GM23338 (cell line): ENCODE measurements at regions not wholly inside any gene's neighbourhood (a gene's known extent, or its start where the extent isn't known, plus 50 kb on each side); places are given as distances from the start of the nearest gene placed in this dataset.
A peak's percentile ranks its signal among the peaks of the same experiment; 100 is the strongest.

Source experiments
- ATAC-seq: fragments of 200-7000 bp; cut with Tn5 transposase; 3 replicates; pipeline ENCODE4 v1.9.1; 2020
- DNase-seq: peaks from one replicate; pipeline ENCODE4 v3.0.0-alpha.2; 2015; ENCODE audit warnings: low spot score
- H2AFZ ChIP-seq: fragments of 200-600 bp; sonication (generic); 2 replicates; pipeline ENCODE4 v1.8.0; 2016; ENCODE audit warnings: antibody characterized with exemption, mild to moderate bottlenecking, moderate library complexity
- H3F3A ChIP-seq: fragments of 200-600 bp; sonication (generic); replicated peaks from 2 replicates; pipeline ENCODE4 v1.8.0; 2017; ENCODE audit warnings: antibody characterized with exemption, mixed run types, low read depth
- H3K27ac ChIP-seq: fragments of 200-600 bp; sonication (generic); 2 replicates; pipeline ENCODE4 v1.6.1; 2016; ENCODE audit warnings: low read depth
- H3K27me3 ChIP-seq: fragments of 200-600 bp; sonication (generic); 2 replicates; pipeline ENCODE4 v1.8.0; 2016; ENCODE audit warnings: mild to moderate bottlenecking, mixed run types, moderate library complexity; ENCODE audit not compliant: insufficient read depth
- H3K36me3 ChIP-seq: fragments of 200-600 bp; sonication (generic); 2 replicates; pipeline ENCODE4 v1.8.0; 2016; ENCODE audit warnings: mild to moderate bottlenecking; ENCODE audit not compliant: insufficient read depth
- H3K4me1 ChIP-seq: fragments of 200-600 bp; sonication (generic); 2 replicates; pipeline ENCODE4 v1.8.0; 2016; ENCODE audit warnings: mild to moderate bottlenecking, moderate library complexity; ENCODE audit not compliant: insufficient read depth
- H3K4me2 ChIP-seq: fragments of 200-600 bp; sonication (generic); 2 replicates; pipeline ENCODE4 v1.7.1; 2017; ENCODE audit warnings: mixed run types
- H3K4me3 ChIP-seq: fragments of 200-600 bp; sonication (generic); 2 replicates; pipeline ENCODE4 v1.6.1; 2016; ENCODE audit warnings: mixed run types
- H3K79me2 ChIP-seq: fragments of 200-600 bp; sonication (generic); replicated peaks from 2 replicates; pipeline ENCODE4 v1.8.0; 2017; ENCODE audit warnings: mild to moderate bottlenecking; ENCODE audit not compliant: insufficient read depth
- H3K9me2 ChIP-seq: fragments of 200-600 bp; sonication (generic); 2 replicates; pipeline ENCODE4 v1.8.0; 2017; ENCODE audit not compliant: insufficient read depth
- H4K20me1 ChIP-seq: fragments of 200-600 bp; sonication (generic); replicated peaks from 2 replicates; pipeline ENCODE4 v1.8.0; 2017; ENCODE audit warnings: mild to moderate bottlenecking; ENCODE audit not compliant: insufficient read depth
- H3K27ac Mint-ChIP-seq: 2 replicates; pipeline ENCODE4 v1.8.0; 2020; ENCODE audit warnings: inconsistent platforms, mild to moderate bottlenecking, moderate library complexity, mixed read lengths
- H3K27me3 Mint-ChIP-seq: 3 replicates; pipeline ENCODE4 v1.8.0; 2022; ENCODE audit warnings: low read depth, mild to moderate bottlenecking, moderate library complexity, mixed read lengths, inconsistent platforms; ENCODE audit not compliant: insufficient read depth, poor library complexity
- H3K36me3 Mint-ChIP-seq: 3 replicates; pipeline ENCODE4 v1.8.0; 2021; ENCODE audit warnings: low read depth, mild to moderate bottlenecking, inconsistent platforms, moderate library complexity, mixed read lengths
- H3K4me1 Mint-ChIP-seq: 3 replicates; pipeline ENCODE4 v1.8.0; 2020; ENCODE audit warnings: mild to moderate bottlenecking, inconsistent platforms, mixed read lengths
- H3K4me3 Mint-ChIP-seq: 3 replicates; pipeline ENCODE4 v1.8.0; 2021; ENCODE audit warnings: moderate library complexity, mild to moderate bottlenecking, inconsistent platforms, mixed read lengths
- H3K9me3 Mint-ChIP-seq: 3 replicates; pipeline ENCODE4 v1.8.0; 2020; ENCODE audit warnings: moderate library complexity, mild to moderate bottlenecking, inconsistent platforms, mixed read lengths
- CREB1 ChIP-seq: fragments of 250-450 bp; sonication (Bioruptor Pico); IDR thresholded peaks from 2 replicates; pipeline ENCODE4 v1.5.0; 2020; ENCODE audit warnings: low read depth, mild to moderate bottlenecking, moderate library complexity
- EZH2 ChIP-seq: fragments of 200-600 bp; sonication (generic); IDR thresholded peaks from one replicate; pipeline ENCODE4 v1.8.0; 2017; ENCODE audit warnings: antibody characterized with exemption, mild to moderate bottlenecking, low read depth; ENCODE audit not compliant: unreplicated experiment
- EZH2phosphoT487 ChIP-seq: fragments of 200-600 bp; sonication (generic); IDR thresholded peaks from one replicate; pipeline ENCODE4 v1.8.1; 2018; ENCODE audit warnings: antibody characterized with exemption; ENCODE audit not compliant: unreplicated experiment
- JUNB ChIP-seq: IDR thresholded peaks from one replicate; pipeline ENCODE4 v1.6.1; 2016; ENCODE audit warnings: antibody characterized with exemption; ENCODE audit not compliant: unreplicated experiment
- NANOG ChIP-seq: IDR thresholded peaks from 2 replicates; pipeline ENCODE4 v1.6.1; 2016; ENCODE audit warnings: antibody characterized with exemption, borderline replicate concordance
- POLR2AphosphoS5 ChIP-seq: IDR thresholded peaks from 2 replicates; pipeline ENCODE4 v1.6.1; 2016; ENCODE audit warnings: antibody characterized with exemption, low read depth
- STAT1 ChIP-seq: IDR thresholded peaks from one replicate; pipeline ENCODE4 v1.6.1; 2016; ENCODE audit warnings: antibody characterized with exemption; ENCODE audit not compliant: unreplicated experiment
- ZNF114 ChIP-seq: fragments of 250-450 bp; sonication (Bioruptor Pico); IDR thresholded peaks from 2 replicates; pipeline ENCODE4 v1.5.0; 2020; ENCODE audit warnings: mild to moderate bottlenecking, moderate library complexity
- ZNF331 ChIP-seq: fragments of 250-450 bp; sonication (Bioruptor Pico); IDR thresholded peaks from 2 replicates; pipeline ENCODE4 v1.5.0; 2020; ENCODE audit warnings: low read depth, mild to moderate bottlenecking, moderate library complexity
- TF ChIP-seq, protein P1 (sequence below), 2 experiments: fragments of 200-600 bp in 1 of 2; sonication (generic) in 1 of 2; conservative IDR thresholded peaks; 2 replicates each; pipeline versions ENCODE4 v1.5.1 to v1.6.1; 2016 to 2017; ENCODE audit warnings: antibody characterized with exemption in 2 of 2, low read depth in 2 of 2, mild to moderate bottlenecking in 2 of 2, moderate library complexity in 1 of 2
- TF ChIP-seq, protein P2 (sequence below): IDR thresholded peaks from one replicate; pipeline ENCODE4 v1.6.1; 2018; ENCODE audit warnings: antibody characterized with exemption; ENCODE audit not compliant: unreplicated experiment
- TF ChIP-seq, protein P3 (sequence below): IDR thresholded peaks from 2 replicates; pipeline ENCODE4 v1.6.1; 2016; ENCODE audit warnings: antibody characterized with exemption
- TF ChIP-seq, protein P4 (sequence below): fragments of 250-450 bp; sonication (Bioruptor Pico); IDR thresholded peaks from 2 replicates; pipeline ENCODE4 v1.5.0; 2020; ENCODE audit warnings: mild to moderate bottlenecking, moderate library complexity

DNA sequence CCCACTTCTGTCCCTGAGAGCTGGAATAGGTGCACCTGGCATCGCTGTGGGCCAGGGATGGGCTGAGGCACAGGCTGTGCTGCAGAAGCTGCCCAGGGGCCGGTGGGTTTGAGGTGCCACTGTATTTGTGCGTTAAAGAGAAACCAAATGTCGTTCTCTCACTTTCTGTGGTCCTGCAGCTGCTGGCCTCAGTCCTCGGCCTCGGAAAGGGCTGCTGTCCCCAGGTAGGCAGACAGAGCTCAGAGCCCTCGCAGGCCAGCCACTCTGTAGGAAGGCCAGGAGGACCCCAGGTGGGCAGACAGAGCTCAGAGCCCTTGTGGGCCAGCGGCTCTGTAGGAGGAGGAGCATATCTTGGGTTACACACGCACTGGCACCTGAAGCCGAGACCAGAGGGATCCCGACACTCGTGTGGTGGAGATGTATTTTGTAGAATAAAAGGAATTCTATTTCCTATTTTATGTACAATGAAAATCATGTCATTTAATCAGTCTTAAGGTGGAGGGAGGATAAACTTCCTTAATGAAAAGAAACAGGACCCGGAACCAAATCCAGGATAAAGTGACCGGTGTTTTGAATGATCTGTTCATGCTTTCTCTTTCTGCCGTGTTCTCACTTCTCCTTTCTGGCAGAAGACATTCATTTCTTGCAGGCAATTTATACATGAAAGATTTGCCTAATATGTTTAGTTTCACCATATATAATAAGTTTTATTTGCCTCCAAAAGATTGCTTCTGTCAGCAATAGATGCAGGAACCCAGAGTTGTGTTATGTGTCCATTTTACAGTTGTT is 54.4 kb upstream of the HGFAC start:
- Histone ChIP-seq H2AFZ (no peak overlapping the region), H3K79me2 (no peaks in the 10 kb centered on the region), H3K27me3 (no peaks in the 10 kb centered on the region), H3K4me2 (0 out of 2 replicates have a peak overlapping the region, but pooled peaks have one; percentile 44), H3K4me3 (no peak overlapping the region), H3K36me3 (no peaks in the 10 kb centered on the region), H3K9me2 (no peaks in the 10 kb centered on the region), H4K20me1 (no peaks in the 10 kb centered on the region), H3F3A (no peaks in the 10 kb centered on the region), H3K27ac (no peak overlapping the region), H3K4me1 (peaks cover 42% of the 10 kb centered on the region)
- ATAC-seq = peak; percentile 37
- H3K36me3 Mint-ChIP-seq = peaks cover 3% of the 10 kb centered on the region; the same call in 2 of the 3 replicates
- H3K9me3 Mint-ChIP-seq = peaks cover 4% of the 10 kb centered on the region; the same call in 1 of the 3 replicates
- TF ChIP-seq, protein P1, sequence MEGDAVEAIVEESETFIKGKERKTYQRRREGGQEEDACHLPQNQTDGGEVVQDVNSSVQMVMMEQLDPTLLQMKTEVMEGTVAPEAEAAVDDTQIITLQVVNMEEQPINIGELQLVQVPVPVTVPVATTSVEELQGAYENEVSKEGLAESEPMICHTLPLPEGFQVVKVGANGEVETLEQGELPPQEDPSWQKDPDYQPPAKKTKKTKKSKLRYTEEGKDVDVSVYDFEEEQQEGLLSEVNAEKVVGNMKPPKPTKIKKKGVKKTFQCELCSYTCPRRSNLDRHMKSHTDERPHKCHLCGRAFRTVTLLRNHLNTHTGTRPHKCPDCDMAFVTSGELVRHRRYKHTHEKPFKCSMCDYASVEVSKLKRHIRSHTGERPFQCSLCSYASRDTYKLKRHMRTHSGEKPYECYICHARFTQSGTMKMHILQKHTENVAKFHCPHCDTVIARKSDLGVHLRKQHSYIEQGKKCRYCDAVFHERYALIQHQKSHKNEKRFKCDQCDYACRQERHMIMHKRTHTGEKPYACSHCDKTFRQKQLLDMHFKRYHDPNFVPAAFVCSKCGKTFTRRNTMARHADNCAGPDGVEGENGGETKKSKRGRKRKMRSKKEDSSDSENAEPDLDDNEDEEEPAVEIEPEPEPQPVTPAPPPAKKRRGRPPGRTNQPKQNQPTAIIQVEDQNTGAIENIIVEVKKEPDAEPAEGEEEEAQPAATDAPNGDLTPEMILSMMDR (conservative IDR thresholded peaks at IDR 0.05; ENCODE audit: low read depth in 2 of 2) = no peak
- TF ChIP-seq NANOG (no peak), ZNF331 (no peak), CREB1 (CRISPR knock-in tag) (no peak), POLR2AphosphoS5 (no peak), STAT1 (no peak), EZH2 (no peak), JUNB (no peak), EZH2phosphoT487 (no peak), ZNF114 (CRISPR knock-in tag) (no peak)
- TF ChIP-seq, protein P2, sequence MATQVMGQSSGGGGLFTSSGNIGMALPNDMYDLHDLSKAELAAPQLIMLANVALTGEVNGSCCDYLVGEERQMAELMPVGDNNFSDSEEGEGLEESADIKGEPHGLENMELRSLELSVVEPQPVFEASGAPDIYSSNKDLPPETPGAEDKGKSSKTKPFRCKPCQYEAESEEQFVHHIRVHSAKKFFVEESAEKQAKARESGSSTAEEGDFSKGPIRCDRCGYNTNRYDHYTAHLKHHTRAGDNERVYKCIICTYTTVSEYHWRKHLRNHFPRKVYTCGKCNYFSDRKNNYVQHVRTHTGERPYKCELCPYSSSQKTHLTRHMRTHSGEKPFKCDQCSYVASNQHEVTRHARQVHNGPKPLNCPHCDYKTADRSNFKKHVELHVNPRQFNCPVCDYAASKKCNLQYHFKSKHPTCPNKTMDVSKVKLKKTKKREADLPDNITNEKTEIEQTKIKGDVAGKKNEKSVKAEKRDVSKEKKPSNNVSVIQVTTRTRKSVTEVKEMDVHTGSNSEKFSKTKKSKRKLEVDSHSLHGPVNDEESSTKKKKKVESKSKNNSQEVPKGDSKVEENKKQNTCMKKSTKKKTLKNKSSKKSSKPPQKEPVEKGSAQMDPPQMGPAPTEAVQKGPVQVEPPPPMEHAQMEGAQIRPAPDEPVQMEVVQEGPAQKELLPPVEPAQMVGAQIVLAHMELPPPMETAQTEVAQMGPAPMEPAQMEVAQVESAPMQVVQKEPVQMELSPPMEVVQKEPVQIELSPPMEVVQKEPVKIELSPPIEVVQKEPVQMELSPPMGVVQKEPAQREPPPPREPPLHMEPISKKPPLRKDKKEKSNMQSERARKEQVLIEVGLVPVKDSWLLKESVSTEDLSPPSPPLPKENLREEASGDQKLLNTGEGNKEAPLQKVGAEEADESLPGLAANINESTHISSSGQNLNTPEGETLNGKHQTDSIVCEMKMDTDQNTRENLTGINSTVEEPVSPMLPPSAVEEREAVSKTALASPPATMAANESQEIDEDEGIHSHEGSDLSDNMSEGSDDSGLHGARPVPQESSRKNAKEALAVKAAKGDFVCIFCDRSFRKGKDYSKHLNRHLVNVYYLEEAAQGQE = no peak
- TF ChIP-seq, protein P3, sequence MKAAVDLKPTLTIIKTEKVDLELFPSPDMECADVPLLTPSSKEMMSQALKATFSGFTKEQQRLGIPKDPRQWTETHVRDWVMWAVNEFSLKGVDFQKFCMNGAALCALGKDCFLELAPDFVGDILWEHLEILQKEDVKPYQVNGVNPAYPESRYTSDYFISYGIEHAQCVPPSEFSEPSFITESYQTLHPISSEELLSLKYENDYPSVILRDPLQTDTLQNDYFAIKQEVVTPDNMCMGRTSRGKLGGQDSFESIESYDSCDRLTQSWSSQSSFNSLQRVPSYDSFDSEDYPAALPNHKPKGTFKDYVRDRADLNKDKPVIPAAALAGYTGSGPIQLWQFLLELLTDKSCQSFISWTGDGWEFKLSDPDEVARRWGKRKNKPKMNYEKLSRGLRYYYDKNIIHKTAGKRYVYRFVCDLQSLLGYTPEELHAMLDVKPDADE = no peak
- TF ChIP-seq, protein P4, sequence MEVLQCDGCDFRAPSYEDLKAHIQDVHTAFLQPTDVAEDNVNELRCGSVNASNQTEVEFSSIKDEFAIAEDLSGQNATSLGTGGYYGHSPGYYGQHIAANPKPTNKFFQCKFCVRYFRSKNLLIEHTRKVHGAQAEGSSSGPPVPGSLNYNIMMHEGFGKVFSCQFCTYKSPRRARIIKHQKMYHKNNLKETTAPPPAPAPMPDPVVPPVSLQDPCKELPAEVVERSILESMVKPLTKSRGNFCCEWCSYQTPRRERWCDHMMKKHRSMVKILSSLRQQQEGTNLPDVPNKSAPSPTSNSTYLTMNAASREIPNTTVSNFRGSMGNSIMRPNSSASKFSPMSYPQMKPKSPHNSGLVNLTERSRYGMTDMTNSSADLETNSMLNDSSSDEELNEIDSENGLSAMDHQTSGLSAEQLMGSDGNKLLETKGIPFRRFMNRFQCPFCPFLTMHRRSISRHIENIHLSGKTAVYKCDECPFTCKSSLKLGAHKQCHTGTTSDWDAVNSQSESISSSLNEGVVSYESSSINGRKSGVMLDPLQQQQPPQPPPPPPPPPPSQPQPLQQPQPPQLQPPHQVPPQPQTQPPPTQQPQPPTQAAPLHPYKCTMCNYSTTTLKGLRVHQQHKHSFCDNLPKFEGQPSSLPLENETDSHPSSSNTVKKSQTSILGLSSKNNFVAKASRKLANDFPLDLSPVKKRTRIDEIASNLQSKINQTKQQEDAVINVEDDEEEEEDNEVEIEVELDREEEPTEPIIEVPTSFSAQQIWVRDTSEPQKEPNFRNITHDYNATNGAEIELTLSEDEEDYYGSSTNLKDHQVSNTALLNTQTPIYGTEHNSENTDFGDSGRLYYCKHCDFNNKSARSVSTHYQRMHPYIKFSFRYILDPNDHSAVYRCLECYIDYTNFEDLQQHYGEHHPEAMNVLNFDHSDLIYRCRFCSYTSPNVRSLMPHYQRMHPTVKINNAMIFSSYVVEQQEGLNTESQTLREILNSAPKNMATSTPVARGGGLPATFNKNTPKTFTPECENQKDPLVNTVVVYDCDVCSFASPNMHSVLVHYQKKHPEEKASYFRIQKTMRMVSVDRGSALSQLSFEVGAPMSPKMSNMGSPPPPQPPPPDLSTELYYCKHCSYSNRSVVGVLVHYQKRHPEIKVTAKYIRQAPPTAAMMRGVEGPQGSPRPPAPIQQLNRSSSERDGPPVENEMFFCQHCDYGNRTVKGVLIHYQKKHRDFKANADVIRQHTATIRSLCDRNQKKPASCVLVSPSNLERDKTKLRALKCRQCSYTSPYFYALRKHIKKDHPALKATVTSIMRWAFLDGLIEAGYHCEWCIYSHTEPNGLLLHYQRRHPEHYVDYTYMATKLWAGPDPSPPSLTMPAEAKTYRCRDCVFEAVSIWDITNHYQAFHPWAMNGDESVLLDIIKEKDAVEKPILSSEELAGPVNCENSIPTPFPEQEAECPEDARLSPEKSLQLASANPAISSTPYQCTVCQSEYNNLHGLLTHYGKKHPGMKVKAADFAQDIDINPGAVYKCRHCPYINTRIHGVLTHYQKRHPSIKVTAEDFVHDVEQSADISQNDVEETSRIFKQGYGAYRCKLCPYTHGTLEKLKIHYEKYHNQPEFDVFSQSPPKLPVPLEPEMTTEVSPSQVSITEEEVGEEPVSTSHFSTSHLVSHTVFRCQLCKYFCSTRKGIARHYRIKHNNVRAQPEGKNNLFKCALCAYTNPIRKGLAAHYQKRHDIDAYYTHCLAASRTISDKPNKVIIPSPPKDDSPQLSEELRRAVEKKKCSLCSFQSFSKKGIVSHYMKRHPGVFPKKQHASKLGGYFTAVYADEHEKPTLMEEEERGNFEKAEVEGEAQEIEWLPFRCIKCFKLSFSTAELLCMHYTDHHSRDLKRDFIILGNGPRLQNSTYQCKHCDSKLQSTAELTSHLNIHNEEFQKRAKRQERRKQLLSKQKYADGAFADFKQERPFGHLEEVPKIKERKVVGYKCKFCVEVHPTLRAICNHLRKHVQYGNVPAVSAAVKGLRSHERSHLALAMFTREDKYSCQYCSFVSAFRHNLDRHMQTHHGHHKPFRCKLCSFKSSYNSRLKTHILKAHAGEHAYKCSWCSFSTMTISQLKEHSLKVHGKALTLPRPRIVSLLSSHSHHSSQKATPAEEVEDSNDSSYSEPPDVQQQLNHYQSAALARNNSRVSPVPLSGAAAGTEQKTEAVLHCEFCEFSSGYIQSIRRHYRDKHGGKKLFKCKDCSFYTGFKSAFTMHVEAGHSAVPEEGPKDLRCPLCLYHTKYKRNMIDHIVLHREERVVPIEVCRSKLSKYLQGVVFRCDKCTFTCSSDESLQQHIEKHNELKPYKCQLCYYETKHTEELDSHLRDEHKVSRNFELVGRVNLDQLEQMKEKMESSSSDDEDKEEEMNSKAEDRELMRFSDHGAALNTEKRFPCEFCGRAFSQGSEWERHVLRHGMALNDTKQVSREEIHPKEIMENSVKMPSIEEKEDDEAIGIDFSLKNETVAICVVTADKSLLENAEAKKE (CRISPR knock-in tag) = no peak
- H3K27ac Mint-ChIP-seq = peak overlapping the region; percentile 78; the same call in 1 of the 2 replicates
- peak overlapping the region; percentile 47; the same call in 1 of the 3 replicates for H3K4me3 Mint-ChIP-seq
- no peak for DNase-seq
- H3K27me3 Mint-ChIP-seq = peaks cover 13% of the 10 kb centered on the region
- H3K4me1 Mint-ChIP-seq = peaks cover 67% of the 10 kb centered on the region
